HFFc6 (cell line): ENCODE measurements at regions not wholly inside any gene's neighbourhood (a gene's known extent, or its start where the extent isn't known, plus 50 kb on each side); places are given as distances from the start of the nearest gene placed in this dataset.

Experiments used
- DNase-seq: peaks from one replicate; pipeline ENCODE4 v3.0.0-alpha.2; 2018
- H3K27ac Mint-ChIP-seq: 2 replicates; pipeline ENCODE4 v1.8.0; 2020; ENCODE audit warnings: mild to moderate bottlenecking, mixed read lengths
- H3K27me3 Mint-ChIP-seq: 2 replicates; pipeline ENCODE4 v1.8.0; 2021; ENCODE audit warnings: mild to moderate bottlenecking, moderate library complexity, mixed read lengths; ENCODE audit not compliant: insufficient read depth
- H3K36me3 Mint-ChIP-seq: 2 replicates; pipeline ENCODE4 v1.8.0; 2021; ENCODE audit warnings: low read depth, mixed read lengths
- H3K4me1 Mint-ChIP-seq: 2 replicates; pipeline ENCODE4 v1.8.0; 2020; ENCODE audit warnings: low read depth, mixed read lengths
- H3K4me3 Mint-ChIP-seq: 2 replicates; pipeline ENCODE4 v1.8.0; 2020; ENCODE audit warnings: mild to moderate bottlenecking, moderate library complexity, mixed read lengths
- H3K9me3 Mint-ChIP-seq: 2 replicates; pipeline ENCODE4 v1.8.0; 2020; ENCODE audit warnings: mild to moderate bottlenecking, mixed read lengths
- TF ChIP-seq, protein P1 (sequence below): fragments of 200-600 bp; sonication (generic); IDR thresholded peaks from 2 replicates; pipeline ENCODE4 v1.5.0; 2021; ENCODE audit warnings: antibody characterized with exemption, mild to moderate bottlenecking

DNA sequence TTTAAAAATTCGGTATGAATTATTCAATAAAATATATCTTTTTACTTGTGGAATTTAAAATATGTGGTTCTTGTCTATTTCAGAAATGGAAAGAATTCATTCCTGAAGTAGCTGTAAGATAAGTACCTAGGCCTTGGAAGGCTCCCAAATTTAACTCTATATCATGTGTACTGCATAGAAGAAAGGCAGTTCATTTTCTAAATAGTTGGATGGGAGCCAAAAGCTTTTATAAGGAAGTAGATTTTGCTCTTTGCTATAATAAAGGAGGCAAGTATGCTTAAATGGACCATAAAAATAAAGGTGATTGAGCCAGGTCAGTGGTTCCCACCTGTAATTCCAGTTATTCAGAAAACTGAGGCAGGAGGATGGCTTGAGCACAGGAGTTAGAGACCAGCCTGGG is 187.5 kb downstream of the ATXN7L3B start:
- Mint-ChIP-seq H3K9me3 (no peaks in the 10 kb centered on the region), H3K27ac (no peak overlapping the region), H3K27me3 (no peaks in the 10 kb centered on the region; the same call in 1 of the 2 replicates), H3K36me3 (no peaks in the 10 kb centered on the region), H3K4me3 (no peak overlapping the region), H3K4me1 (no peaks in the 10 kb centered on the region; the same call in 1 of the 2 replicates)
- TF ChIP-seq, protein P1, sequence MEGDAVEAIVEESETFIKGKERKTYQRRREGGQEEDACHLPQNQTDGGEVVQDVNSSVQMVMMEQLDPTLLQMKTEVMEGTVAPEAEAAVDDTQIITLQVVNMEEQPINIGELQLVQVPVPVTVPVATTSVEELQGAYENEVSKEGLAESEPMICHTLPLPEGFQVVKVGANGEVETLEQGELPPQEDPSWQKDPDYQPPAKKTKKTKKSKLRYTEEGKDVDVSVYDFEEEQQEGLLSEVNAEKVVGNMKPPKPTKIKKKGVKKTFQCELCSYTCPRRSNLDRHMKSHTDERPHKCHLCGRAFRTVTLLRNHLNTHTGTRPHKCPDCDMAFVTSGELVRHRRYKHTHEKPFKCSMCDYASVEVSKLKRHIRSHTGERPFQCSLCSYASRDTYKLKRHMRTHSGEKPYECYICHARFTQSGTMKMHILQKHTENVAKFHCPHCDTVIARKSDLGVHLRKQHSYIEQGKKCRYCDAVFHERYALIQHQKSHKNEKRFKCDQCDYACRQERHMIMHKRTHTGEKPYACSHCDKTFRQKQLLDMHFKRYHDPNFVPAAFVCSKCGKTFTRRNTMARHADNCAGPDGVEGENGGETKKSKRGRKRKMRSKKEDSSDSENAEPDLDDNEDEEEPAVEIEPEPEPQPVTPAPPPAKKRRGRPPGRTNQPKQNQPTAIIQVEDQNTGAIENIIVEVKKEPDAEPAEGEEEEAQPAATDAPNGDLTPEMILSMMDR, result no peak
- DNase-seq, result peak; percentile 20

DNA sequence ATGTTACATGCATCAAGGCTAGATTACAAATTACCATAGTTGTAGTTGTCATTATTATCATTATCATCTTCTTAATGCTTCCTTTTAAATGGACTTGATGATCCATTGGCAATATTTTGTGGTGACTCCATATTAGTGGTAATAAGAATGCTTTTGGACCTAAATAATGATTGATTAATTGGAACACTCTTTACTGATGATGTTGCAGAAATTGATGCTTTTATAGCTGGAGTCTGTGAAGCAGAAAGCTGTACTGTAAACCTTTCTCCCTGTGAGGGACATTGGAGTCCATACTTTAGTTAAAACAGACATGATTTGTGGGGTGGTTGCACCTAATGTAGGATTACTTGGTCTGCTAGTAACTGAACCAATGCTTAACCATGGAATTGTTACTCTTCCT is 190.4 kb downstream of the ATXN7L3B start:
- TF ChIP-seq, protein P1, result no peak
- Mint-ChIP-seq H3K9me3 (no peaks in the 10 kb centered on the region), H3K36me3 (no peaks in the 10 kb centered on the region), H3K4me1 (no peaks in the 10 kb centered on the region; the same call in 1 of the 2 replicates), H3K27me3 (no peaks in the 10 kb centered on the region; the same call in 1 of the 2 replicates), H3K4me3 (no peak overlapping the region), H3K27ac (no peak overlapping the region)
- DNase-seq, result no peak

DNA sequence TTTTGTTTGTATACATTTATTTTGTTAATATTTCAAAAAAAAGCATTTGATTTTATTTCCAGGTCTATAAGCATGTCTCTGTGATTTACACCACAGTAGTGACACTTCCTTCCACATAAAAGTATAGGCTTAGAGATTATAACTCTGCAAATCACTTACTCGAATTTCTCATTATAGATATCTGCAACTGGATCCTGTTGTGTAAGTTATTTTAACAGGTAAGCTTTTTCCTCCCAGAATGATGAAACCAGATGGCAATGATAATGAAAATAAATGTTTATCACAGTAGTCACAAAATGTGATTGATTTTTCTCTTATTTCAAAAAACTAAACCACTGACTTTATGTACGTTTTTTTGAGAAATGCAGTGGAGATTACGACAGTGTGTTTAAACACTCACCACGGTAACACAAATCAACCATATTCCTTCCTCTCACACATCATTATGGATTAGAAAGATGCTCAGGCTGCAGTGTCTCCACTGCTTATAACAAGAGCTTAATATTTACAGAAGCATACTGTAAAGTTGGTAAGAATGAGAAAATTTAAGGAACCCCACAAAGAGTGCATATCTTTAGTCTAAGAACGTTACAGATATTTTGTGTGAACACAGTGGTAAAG is 194.6 kb downstream of the ATXN7L3B start:
- no peak for DNase-seq
- no peak overlapping the region for H3K27ac Mint-ChIP-seq
- TF ChIP-seq, protein P1, result no peak
- H3K4me3 Mint-ChIP-seq, result no peak overlapping the region
- no peaks in the 10 kb centered on the region for H3K36me3 Mint-ChIP-seq
- H3K4me1 Mint-ChIP-seq, result no peaks in the 10 kb centered on the region
- H3K9me3 Mint-ChIP-seq, result peaks cover 5% of the 10 kb centered on the region; the same call in 1 of the 2 replicates
- no peaks in the 10 kb centered on the region for H3K27me3 Mint-ChIP-seq

DNA sequence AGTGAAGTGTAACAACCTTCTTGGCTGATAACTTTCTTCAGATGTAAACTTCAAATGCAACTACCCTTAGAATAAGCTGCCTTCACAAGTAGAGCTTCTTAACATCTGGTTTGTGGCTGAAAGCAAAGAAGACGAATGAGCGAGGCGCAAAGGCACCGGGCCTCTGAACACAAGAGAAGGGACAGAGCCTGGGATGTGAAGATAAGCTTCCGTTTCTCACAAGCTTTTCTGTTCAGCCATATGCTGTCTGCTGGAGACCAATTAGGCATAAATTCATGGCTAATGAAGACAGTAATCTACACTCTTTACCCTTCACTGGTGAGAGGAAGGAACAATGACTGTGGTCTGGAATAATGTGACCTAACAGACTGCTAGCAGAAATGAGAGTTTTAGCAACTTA is 195.2 kb downstream of the ATXN7L3B start:
- H3K9me3 Mint-ChIP-seq, result peaks cover 5% of the 10 kb centered on the region; the same call in 1 of the 2 replicates
- H3K27me3 Mint-ChIP-seq, result no peaks in the 10 kb centered on the region
- no peak for DNase-seq
- H3K36me3 Mint-ChIP-seq, result no peaks in the 10 kb centered on the region
- TF ChIP-seq, protein P1, result no peak
- H3K27ac Mint-ChIP-seq, result no peak overlapping the region
- H3K4me3 Mint-ChIP-seq, result no peak overlapping the region
- H3K4me1 Mint-ChIP-seq, result no peaks in the 10 kb centered on the region

DNA sequence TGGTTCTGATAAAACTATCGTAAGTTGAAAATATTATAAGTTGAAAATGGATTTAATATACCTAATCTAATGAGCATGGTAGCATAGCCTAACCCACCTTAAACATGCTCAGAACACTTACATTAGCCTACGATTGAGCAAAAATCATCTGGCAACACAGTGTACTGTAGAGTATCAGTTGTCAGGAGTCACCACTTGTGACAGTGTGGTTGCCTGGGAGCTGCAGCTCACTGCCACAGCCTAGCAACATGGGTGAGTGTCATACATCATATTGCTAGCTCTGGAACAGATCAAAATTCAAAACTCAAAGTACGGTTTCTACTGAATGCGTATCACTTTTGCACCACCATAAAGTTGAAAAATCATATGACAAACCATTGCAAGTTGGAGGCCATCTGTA is 203.5 kb downstream of the ATXN7L3B start:
- H3K4me1 Mint-ChIP-seq, result no peaks in the 10 kb centered on the region
- no peak overlapping the region for H3K27ac Mint-ChIP-seq
- no peaks in the 10 kb centered on the region for H3K36me3 Mint-ChIP-seq
- no peaks in the 10 kb centered on the region for H3K9me3 Mint-ChIP-seq
- no peak for DNase-seq
- TF ChIP-seq, protein P1, result no peak
- no peak overlapping the region for H3K4me3 Mint-ChIP-seq
- peaks cover 4% of the 10 kb centered on the region; the same call in 1 of the 2 replicates for H3K27me3 Mint-ChIP-seq
